A549 (cell line): ENCODE measurements at regions not wholly inside any gene's neighbourhood (a gene's known extent, or its start where the extent isn't known, plus 50 kb on each side); places are given as distances from the start of the nearest gene placed in this dataset.

Experiments
- EP300 ChIP-seq, 2 experiments: fragments of >200 bp; sonication (Bioruptor Twin); formaldehyde crosslinking; IDR thresholded peaks; 2 replicates in 1 of 2; 3 replicates in 1 of 2; pipeline ENCODE4 v1.6.1; 2016 to 2017
- ESRRA ChIP-seq: fragments of 150-350 bp; IDR thresholded peaks from 2 replicates; pipeline ENCODE4 v1.6.1; 2014; ENCODE audit warnings: mild to moderate bottlenecking, low read length, borderline replicate concordance
- JUN ChIP-seq, 2 experiments: fragments of >200 bp; sonication (Bioruptor Twin); formaldehyde crosslinking; IDR thresholded peaks; 2 replicates in 1 of 2; 3 replicates in 1 of 2; pipeline ENCODE4 v1.6.1; 2016 to 2017
- MAZ ChIP-seq: fragments of 150-350 bp; IDR thresholded peaks from 2 replicates; pipeline ENCODE4 v1.6.1; 2014; ENCODE audit warnings: antibody characterized with exemption, low read depth, low read length, borderline replicate concordance
- POLR2A ChIP-seq: IDR thresholded peaks from 2 replicates; pipeline ENCODE4 v1.6.1; 2012; ENCODE audit warnings: mild to moderate bottlenecking, low read length
- RFX5 ChIP-seq: fragments of 450-650 bp; IDR thresholded peaks from 2 replicates; pipeline ENCODE4 v1.7.1; 2014; ENCODE audit warnings: antibody characterized with exemption, mild to moderate bottlenecking, moderate library complexity
- SREBF2 ChIP-seq: fragments of 450-650 bp; IDR thresholded peaks from 2 replicates; pipeline ENCODE4 v1.6.1; 2014; ENCODE audit warnings: mild to moderate bottlenecking, moderate library complexity
- ZC3H11A ChIP-seq: fragments of 450-650 bp; IDR thresholded peaks from 2 replicates; pipeline ENCODE4 v1.6.1; 2014; ENCODE audit warnings: antibody characterized with exemption, mild to moderate bottlenecking
- TF ChIP-seq, protein P1 (sequence below): fragments of >200 bp; sonication (Bioruptor Twin); formaldehyde crosslinking; IDR thresholded peaks from 3 replicates; pipeline ENCODE4 v1.5.1; 2016
- TF ChIP-seq, protein P2 (sequence below): fragments of 200-600 bp; sonication (generic); IDR thresholded peaks from 2 replicates; pipeline ENCODE4 v1.6.1; 2016; ENCODE audit warnings: antibody characterized with exemption, mild to moderate bottlenecking, moderate library complexity
- TF ChIP-seq, protein P3 (sequence below): IDR thresholded peaks from 2 replicates; pipeline ENCODE4 v1.6.1; 2012
- TF ChIP-seq, protein P4 (sequence below): IDR thresholded peaks from 2 replicates; pipeline ENCODE4 v1.6.1; 2012
- TF ChIP-seq, protein P5 (sequence below): fragments of 150-350 bp; IDR thresholded peaks from 2 replicates; pipeline ENCODE4 v1.6.1; 2014; ENCODE audit warnings: low read depth, mild to moderate bottlenecking, low read length

DNA sequence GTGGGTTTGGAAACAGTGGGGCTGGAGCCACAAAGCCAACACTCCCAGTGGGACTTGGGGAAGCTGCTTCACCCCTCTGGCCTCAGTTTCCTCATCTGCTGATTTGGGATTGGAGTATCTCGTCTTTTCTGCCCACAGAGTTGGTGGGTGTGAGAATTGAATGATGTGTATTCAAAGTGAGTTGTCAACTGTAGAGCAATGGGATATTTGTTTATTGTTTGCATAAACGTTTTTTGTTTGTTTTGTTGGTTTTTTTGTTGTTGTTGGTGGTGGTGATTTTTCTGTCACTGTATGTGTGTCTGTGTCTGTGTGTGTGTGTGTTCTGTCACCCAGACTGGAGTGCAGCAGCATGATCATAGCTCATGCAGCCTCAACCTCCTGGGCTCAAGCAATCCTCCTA lies 542.0 kb downstream of the MIAT start:
- TF ChIP-seq SREBF2 (no peak), RFX5 (no peak), ESRRA (no peak), EP300 (IDR thresholded peaks at IDR 0.05) (no peak), MAZ (no peak), POLR2A (no peak), ZC3H11A (no peak), JUN (IDR thresholded peaks at IDR 0.05) (no peak)
- TF ChIP-seq, protein P1, sequence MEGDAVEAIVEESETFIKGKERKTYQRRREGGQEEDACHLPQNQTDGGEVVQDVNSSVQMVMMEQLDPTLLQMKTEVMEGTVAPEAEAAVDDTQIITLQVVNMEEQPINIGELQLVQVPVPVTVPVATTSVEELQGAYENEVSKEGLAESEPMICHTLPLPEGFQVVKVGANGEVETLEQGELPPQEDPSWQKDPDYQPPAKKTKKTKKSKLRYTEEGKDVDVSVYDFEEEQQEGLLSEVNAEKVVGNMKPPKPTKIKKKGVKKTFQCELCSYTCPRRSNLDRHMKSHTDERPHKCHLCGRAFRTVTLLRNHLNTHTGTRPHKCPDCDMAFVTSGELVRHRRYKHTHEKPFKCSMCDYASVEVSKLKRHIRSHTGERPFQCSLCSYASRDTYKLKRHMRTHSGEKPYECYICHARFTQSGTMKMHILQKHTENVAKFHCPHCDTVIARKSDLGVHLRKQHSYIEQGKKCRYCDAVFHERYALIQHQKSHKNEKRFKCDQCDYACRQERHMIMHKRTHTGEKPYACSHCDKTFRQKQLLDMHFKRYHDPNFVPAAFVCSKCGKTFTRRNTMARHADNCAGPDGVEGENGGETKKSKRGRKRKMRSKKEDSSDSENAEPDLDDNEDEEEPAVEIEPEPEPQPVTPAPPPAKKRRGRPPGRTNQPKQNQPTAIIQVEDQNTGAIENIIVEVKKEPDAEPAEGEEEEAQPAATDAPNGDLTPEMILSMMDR = no peak
- TF ChIP-seq, protein P2, sequence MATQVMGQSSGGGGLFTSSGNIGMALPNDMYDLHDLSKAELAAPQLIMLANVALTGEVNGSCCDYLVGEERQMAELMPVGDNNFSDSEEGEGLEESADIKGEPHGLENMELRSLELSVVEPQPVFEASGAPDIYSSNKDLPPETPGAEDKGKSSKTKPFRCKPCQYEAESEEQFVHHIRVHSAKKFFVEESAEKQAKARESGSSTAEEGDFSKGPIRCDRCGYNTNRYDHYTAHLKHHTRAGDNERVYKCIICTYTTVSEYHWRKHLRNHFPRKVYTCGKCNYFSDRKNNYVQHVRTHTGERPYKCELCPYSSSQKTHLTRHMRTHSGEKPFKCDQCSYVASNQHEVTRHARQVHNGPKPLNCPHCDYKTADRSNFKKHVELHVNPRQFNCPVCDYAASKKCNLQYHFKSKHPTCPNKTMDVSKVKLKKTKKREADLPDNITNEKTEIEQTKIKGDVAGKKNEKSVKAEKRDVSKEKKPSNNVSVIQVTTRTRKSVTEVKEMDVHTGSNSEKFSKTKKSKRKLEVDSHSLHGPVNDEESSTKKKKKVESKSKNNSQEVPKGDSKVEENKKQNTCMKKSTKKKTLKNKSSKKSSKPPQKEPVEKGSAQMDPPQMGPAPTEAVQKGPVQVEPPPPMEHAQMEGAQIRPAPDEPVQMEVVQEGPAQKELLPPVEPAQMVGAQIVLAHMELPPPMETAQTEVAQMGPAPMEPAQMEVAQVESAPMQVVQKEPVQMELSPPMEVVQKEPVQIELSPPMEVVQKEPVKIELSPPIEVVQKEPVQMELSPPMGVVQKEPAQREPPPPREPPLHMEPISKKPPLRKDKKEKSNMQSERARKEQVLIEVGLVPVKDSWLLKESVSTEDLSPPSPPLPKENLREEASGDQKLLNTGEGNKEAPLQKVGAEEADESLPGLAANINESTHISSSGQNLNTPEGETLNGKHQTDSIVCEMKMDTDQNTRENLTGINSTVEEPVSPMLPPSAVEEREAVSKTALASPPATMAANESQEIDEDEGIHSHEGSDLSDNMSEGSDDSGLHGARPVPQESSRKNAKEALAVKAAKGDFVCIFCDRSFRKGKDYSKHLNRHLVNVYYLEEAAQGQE = no peak
- TF ChIP-seq, protein P3, sequence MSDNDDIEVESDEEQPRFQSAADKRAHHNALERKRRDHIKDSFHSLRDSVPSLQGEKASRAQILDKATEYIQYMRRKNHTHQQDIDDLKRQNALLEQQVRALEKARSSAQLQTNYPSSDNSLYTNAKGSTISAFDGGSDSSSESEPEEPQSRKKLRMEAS = no peak
- TF ChIP-seq, protein P4, sequence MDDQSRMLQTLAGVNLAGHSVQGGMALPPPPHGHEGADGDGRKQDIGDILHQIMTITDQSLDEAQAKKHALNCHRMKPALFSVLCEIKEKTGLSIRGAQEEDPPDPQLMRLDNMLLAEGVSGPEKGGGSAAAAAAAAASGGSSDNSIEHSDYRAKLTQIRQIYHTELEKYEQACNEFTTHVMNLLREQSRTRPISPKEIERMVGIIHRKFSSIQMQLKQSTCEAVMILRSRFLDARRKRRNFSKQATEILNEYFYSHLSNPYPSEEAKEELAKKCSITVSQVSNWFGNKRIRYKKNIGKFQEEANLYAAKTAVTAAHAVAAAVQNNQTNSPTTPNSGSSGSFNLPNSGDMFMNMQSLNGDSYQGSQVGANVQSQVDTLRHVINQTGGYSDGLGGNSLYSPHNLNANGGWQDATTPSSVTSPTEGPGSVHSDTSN = no peak
- TF ChIP-seq, protein P5, sequence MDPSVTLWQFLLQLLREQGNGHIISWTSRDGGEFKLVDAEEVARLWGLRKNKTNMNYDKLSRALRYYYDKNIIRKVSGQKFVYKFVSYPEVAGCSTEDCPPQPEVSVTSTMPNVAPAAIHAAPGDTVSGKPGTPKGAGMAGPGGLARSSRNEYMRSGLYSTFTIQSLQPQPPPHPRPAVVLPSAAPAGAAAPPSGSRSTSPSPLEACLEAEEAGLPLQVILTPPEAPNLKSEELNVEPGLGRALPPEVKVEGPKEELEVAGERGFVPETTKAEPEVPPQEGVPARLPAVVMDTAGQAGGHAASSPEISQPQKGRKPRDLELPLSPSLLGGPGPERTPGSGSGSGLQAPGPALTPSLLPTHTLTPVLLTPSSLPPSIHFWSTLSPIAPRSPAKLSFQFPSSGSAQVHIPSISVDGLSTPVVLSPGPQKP = no peak
